Stomach (tissue), 4 donors: ENCODE measurements at regions not wholly inside any gene's neighbourhood (a gene's known extent, or its start where the extent isn't known, plus 50 kb on each side); places are given as distances from the start of the nearest gene placed in this dataset.

Experiments used
- POLR2A ChIP-seq, 4 donors: fragments of 450-650 bp; IDR thresholded peaks; one replicate each; pipeline ENCODE4 v1.6.1; 2016; ENCODE audit warnings: antibody characterized with exemption in 4 of 4, control low read depth in 2 of 4, mild to moderate bottlenecking in 1 of 4, moderate library complexity in 1 of 4
- POLR2AphosphoS5 ChIP-seq, 3 donors: sonication (generic); formaldehyde crosslinking; IDR thresholded peaks; one replicate each; pipeline ENCODE4 v1.6.1; 2016; ENCODE audit warnings: antibody characterized with exemption in 3 of 3
- TF ChIP-seq, protein P1 (sequence below), 7 experiments: fragments of 450-650 bp in 4 of 7; fragments of 200-600 bp in 3 of 7; sonication (generic) in 3 of 7; IDR thresholded peaks; one replicate each; pipeline ENCODE4 v1.5.1; 2016 to 2019; ENCODE audit warnings: antibody characterized with exemption in 7 of 7, control low read depth in 2 of 7, mild to moderate bottlenecking in 1 of 7

DNA sequence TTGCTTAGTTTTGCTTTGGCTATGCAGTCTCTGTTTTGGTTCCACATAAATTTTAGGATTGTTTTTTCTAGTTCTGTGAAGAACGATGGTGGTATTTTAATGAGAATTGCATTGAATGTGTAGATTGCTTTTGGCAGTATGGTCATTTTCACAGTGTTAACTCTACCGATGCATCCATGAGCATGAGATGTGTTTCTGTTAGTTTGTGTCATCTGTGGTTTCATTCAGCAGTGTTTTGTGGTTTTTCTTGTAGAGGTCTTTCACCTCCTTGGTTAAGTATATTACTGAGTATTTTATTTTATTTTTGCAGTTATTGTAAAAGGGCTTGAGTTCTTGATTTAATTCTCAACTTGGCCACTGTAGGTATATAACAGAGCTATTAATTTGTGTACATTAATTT lies 78.2 kb upstream of the ZNF92 start:
- TF ChIP-seq, protein P1, sequence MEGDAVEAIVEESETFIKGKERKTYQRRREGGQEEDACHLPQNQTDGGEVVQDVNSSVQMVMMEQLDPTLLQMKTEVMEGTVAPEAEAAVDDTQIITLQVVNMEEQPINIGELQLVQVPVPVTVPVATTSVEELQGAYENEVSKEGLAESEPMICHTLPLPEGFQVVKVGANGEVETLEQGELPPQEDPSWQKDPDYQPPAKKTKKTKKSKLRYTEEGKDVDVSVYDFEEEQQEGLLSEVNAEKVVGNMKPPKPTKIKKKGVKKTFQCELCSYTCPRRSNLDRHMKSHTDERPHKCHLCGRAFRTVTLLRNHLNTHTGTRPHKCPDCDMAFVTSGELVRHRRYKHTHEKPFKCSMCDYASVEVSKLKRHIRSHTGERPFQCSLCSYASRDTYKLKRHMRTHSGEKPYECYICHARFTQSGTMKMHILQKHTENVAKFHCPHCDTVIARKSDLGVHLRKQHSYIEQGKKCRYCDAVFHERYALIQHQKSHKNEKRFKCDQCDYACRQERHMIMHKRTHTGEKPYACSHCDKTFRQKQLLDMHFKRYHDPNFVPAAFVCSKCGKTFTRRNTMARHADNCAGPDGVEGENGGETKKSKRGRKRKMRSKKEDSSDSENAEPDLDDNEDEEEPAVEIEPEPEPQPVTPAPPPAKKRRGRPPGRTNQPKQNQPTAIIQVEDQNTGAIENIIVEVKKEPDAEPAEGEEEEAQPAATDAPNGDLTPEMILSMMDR (IDR thresholded peaks at IDR 0.05) = no peak
- no peak for TF ChIP-seq POLR2A (IDR thresholded peaks at IDR 0.05)
- no peak for TF ChIP-seq POLR2AphosphoS5 (IDR thresholded peaks at IDR 0.05)
